Dermis microvascular lymphatic vessel endothelial cell (primary cell): ENCODE measurements at regions not wholly inside any gene's neighbourhood (a gene's known extent, or its start where the extent isn't known, plus 50 kb on each side); places are given as distances from the start of the nearest gene placed in this dataset.

Experiments
- DNase-seq, 2 donors: peaks; one replicate each; pipeline versions ENCODE4 v3.0.0 to v3.0.0-alpha.2; 2010; ENCODE audit warnings: low read depth in 2 of 2

- no peak for DNase-seq
Observed at GRCh38 chr5:103463261-103463660, 99.3 kb downstream of the NUDT12 start.

GRCh38 chr5:103461243-103461642, 101.3 kb downstream of the NUDT12 start:
- DNase-seq = peak in 1 of 2 donors; percentile 10

GRCh38 chr5:103458497-103459040, 104.0 kb downstream of the NUDT12 start:
- no peak for DNase-seq

- DNase-seq = no peak
Observed at GRCh38 chr5:103456476-103456875, 106.1 kb downstream of the NUDT12 start.

- DNase-seq = no peak
Observed at GRCh38 chr5:103455796-103456195, 106.8 kb downstream of the NUDT12 start.

- DNase-seq = peak in 1 of 2 donors; percentile 43
Observed at GRCh38 chr5:103454770-103455169, 107.8 kb downstream of the NUDT12 start.

- DNase-seq = peak in 1 of 2 donors; percentile 30
Observed at GRCh38 chr5:103452666-103453065, 109.9 kb downstream of the NUDT12 start.

GRCh38 chr5:103452089-103452488, 110.5 kb downstream of the NUDT12 start:
- no peak for DNase-seq

GRCh38 chr5:103451261-103451660, 111.3 kb downstream of the NUDT12 start:
- DNase-seq = no peak

- DNase-seq = peak in 1 of 2 donors; percentile 33
Observed at GRCh38 chr5:103450333-103451061, 112.1 kb downstream of the NUDT12 start.

- DNase-seq = peak in 1 of 2 donors; percentile 50
Observed at GRCh38 chr5:103446813-103447212, 115.8 kb downstream of the NUDT12 start.

GRCh38 chr5:103445426-103446035, 117.1 kb downstream of the NUDT12 start:
- DNase-seq = no peak

GRCh38 chr5:103444333-103445038, 118.1 kb downstream of the NUDT12 start:
- no peak for DNase-seq

- DNase-seq = no peak
Observed at GRCh38 chr5:103442750-103443149, 119.8 kb downstream of the NUDT12 start.

GRCh38 chr5:103441523-103441922, 121.1 kb downstream of the NUDT12 start:
- no peak for DNase-seq

GRCh38 chr5:103439007-103439406, 123.6 kb downstream of the NUDT12 start:
- no peak for DNase-seq

GRCh38 chr5:103436656-103437055, 125.9 kb downstream of the NUDT12 start:
- no peak for DNase-seq

- no peak for DNase-seq
Observed at GRCh38 chr5:103436112-103436511, 126.5 kb downstream of the NUDT12 start.

GRCh38 chr5:103435136-103435889, 127.3 kb downstream of the NUDT12 start:
- no peak for DNase-seq

GRCh38 chr5:103434057-103434456, 128.5 kb downstream of the NUDT12 start:
- no peak for DNase-seq

GRCh38 chr5:103433211-103433610, 129.4 kb downstream of the NUDT12 start:
- no peak for DNase-seq

- no peak for DNase-seq
Observed at GRCh38 chr5:103428923-103429322, 133.7 kb downstream of the NUDT12 start.
